ENCODE measurements at regions not wholly inside any gene's neighbourhood (a gene's known extent, or its start where the extent isn't known, plus 50 kb on each side); places are given as distances from the start of the nearest gene placed in this dataset.

DNA sequence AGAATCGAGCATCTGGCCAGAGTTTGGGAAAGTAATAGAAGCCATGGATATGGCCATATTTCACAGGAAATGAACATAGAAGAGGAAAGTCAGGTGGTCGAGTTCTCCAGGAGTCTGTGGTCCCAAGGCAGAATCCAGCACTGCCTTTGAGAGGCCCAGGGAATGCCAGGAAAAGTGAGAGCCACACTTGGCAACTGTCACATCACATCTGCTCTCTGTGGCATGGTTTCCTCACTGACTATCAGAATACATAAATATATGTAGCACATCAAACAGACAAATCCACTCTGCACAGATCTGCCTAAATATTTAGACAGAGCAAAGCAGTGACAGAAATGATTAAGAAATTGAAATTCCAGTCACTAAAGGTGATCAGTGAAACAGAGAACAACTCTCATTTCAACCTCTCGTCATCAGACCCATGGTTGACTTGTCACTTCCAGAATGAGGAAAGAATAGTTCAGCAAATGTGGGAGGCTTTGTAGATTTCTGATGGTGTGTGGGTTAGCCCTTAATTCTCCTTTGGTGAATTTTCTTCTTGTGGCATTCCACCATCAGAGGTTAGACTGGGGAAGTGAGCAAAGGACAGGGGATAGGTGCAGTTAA is 58.8 kb upstream of the MAN1A2 start:
- TF ChIP-seq, protein P1, sequence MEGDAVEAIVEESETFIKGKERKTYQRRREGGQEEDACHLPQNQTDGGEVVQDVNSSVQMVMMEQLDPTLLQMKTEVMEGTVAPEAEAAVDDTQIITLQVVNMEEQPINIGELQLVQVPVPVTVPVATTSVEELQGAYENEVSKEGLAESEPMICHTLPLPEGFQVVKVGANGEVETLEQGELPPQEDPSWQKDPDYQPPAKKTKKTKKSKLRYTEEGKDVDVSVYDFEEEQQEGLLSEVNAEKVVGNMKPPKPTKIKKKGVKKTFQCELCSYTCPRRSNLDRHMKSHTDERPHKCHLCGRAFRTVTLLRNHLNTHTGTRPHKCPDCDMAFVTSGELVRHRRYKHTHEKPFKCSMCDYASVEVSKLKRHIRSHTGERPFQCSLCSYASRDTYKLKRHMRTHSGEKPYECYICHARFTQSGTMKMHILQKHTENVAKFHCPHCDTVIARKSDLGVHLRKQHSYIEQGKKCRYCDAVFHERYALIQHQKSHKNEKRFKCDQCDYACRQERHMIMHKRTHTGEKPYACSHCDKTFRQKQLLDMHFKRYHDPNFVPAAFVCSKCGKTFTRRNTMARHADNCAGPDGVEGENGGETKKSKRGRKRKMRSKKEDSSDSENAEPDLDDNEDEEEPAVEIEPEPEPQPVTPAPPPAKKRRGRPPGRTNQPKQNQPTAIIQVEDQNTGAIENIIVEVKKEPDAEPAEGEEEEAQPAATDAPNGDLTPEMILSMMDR (IDR thresholded peaks at IDR 0.05; ENCODE audit: low read depth, low read length) = no peak
- TF ChIP-seq MYC (IDR thresholded peaks at IDR 0.05; ENCODE audit: low read depth, low read length) (no peak), POLR2A (IDR thresholded peaks at IDR 0.05; ENCODE audit: extremely low read depth, insufficient read length) (no peak)
- TF ChIP-seq, protein P2, sequence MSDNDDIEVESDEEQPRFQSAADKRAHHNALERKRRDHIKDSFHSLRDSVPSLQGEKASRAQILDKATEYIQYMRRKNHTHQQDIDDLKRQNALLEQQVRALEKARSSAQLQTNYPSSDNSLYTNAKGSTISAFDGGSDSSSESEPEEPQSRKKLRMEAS (IDR thresholded peaks at IDR 0.05; ENCODE audit: low read depth, low read length) = no peak

All from NB4 (cell line).